Left colon (tissue), 2 donors: ENCODE measurements at regions not wholly inside any gene's neighbourhood (a gene's known extent, or its start where the extent isn't known, plus 50 kb on each side); places are given as distances from the start of the nearest gene placed in this dataset.

Experiments used
- ATAC-seq: fragments of 200-7000 bp; cut with Tn5 transposase; one replicate; pipeline ENCODE4 v1.9.1; 2020; ENCODE audit warnings: mild to moderate bottlenecking, moderate library complexity
- DNase-seq, 2 donors: peaks; one replicate each; pipeline ENCODE4 v3.0.0-alpha.2; 2020
- intact Hi-C, 2 donors: fragments of 100-400 bp; cut with DNase I in 1 of 2; cut with micrococcal nuclease in 1 of 2; formaldehyde crosslinking; loops; one replicate each; pipeline versions ENCODE4 v1.11.2 to v1.14.0; 2022; cut with DNase I, micrococcal nuclease
- donor health status: DM: no; HTN: no; CAD: no.
- donor health status: DM: yes; HTN: yes; CAD: no.

GRCh38 chr7:109745677-109746410 lies 1176.2 kb downstream of the DNAJB9 start:
- no peak for ATAC-seq
- DNase-seq = no peak
- intact Hi-C loops = no loop called here

- ATAC-seq (no peak), DNase-seq (no peak)
- intact Hi-C loops = no loop called here
Measured at GRCh38 chr7:109751241-109751640, 1181.6 kb downstream of the DNAJB9 start.

- DNase-seq (no peak), ATAC-seq (no peak)
- intact Hi-C loops = no loop called here
Measured at GRCh38 chr7:109752068-109752467, 1182.4 kb downstream of the DNAJB9 start.

GRCh38 chr7:109757713-109758112 lies 1188.0 kb downstream of the DNAJB9 start:
- ATAC-seq = no peak
- intact Hi-C loops = no loop called here
- DNase-seq = no peak

- intact Hi-C loops = no loop called here
- ATAC-seq (no peak), DNase-seq (no peak)
Measured at GRCh38 chr7:109763611-109764010, 1193.9 kb downstream of the DNAJB9 start.

- intact Hi-C loops = no loop called here
- ATAC-seq (no peak), DNase-seq (no peak)
Measured at GRCh38 chr7:109772161-109772560, 1202.5 kb downstream of the DNAJB9 start.

GRCh38 chr7:109782806-109783205 lies 1213.1 kb downstream of the DNAJB9 start:
- intact Hi-C loops = no loop called here
- no peak for DNase-seq
- no peak for ATAC-seq

GRCh38 chr7:109806548-109806947 lies 1236.9 kb downstream of the DNAJB9 start:
- intact Hi-C loops = no loop called here
- ATAC-seq = no peak
- DNase-seq = no peak

GRCh38 chr7:109821156-109821555 lies 1251.5 kb downstream of the DNAJB9 start:
- no peak for ATAC-seq

GRCh38 chr7:109834851-109835250 lies 1256.1 kb upstream of the LRRN3 start:
- no peak for ATAC-seq
- intact Hi-C loops = no loop called here

More at GRCh38 chr7:109821156-109821555, 1251.5 kb downstream of the DNAJB9 start:
- no peak for DNase-seq
- intact Hi-C loops = no loop called here

GRCh38 chr7:109835577-109835976 lies 1255.3 kb upstream of the LRRN3 start:
- ATAC-seq (no peak), DNase-seq (no peak)
- intact Hi-C loops = no loop called here

More at GRCh38 chr7:109834851-109835250, 1256.1 kb upstream of the LRRN3 start:
- DNase-seq = no peak

GRCh38 chr7:109836016-109836415 lies 1254.9 kb upstream of the LRRN3 start:
- intact Hi-C loops = no loop called here
- no peak for DNase-seq
- ATAC-seq = no peak

- intact Hi-C loops = no loop called here
- ATAC-seq (no peak), DNase-seq (no peak)
Measured at GRCh38 chr7:109842386-109842785, 1248.5 kb upstream of the LRRN3 start.

GRCh38 chr7:109844362-109844761 lies 1246.6 kb upstream of the LRRN3 start:
- ATAC-seq = no peak
- intact Hi-C loops = no loop called here
- no peak for DNase-seq

GRCh38 chr7:109864230-109864629 lies 1226.7 kb upstream of the LRRN3 start:
- ATAC-seq = no peak

GRCh38 chr7:109868215-109868860 lies 1222.6 kb upstream of the LRRN3 start:
- ATAC-seq = no peak
- DNase-seq = no peak
- intact Hi-C loops = no loop called here

More at GRCh38 chr7:109864230-109864629, 1226.7 kb upstream of the LRRN3 start:
- no peak for DNase-seq
- intact Hi-C loops = no loop called here

- ATAC-seq = peak; percentile 96
- peak; percentile 65 to 68 for DNase-seq
- intact Hi-C loops = no loop called here
Measured at GRCh38 chr7:109873296-109873695, 1217.6 kb upstream of the LRRN3 start.

- DNase-seq = no peak
- ATAC-seq = no peak
- intact Hi-C loops = no loop called here
Measured at GRCh38 chr7:109879287-109879828, 1211.6 kb upstream of the LRRN3 start.

- intact Hi-C loops = no loop called here
- DNase-seq (no peak), ATAC-seq (no peak)
Measured at GRCh38 chr7:109890622-109891021, 1200.3 kb upstream of the LRRN3 start.

GRCh38 chr7:109893231-109893630 lies 1197.7 kb upstream of the LRRN3 start:
- DNase-seq = no peak
- ATAC-seq = no peak
- intact Hi-C loops = no loop called here
